ENCODE measurements at regions not wholly inside any gene's neighbourhood (a gene's known extent, or its start where the extent isn't known, plus 50 kb on each side); places are given as distances from the start of the nearest gene placed in this dataset.

DNA sequence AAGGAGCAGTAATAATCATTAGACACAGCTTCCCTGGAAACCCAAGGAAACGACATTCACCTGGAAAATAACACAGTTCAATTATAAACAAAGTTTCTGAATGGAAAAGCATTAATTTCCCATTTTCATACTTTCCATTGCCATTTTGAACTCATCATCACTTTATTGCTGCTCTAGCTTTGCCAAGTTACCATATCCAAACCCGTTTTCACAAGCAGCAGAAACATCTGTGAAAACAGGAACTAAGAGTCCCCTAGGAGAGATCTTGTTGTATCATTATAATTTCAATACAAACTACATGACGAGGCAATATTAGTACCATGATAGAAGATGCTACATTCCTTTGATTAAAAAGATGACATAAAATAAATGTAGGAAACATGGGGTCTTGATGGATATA lies 597.0 kb upstream of the NRXN1 start:
- no peak overlapping the region for H3K4me3 ChIP-seq (ENCODE audit: low read depth, low read length)
- no peak for DNase-seq (ENCODE audit: low read depth)
- TF ChIP-seq, protein P1, sequence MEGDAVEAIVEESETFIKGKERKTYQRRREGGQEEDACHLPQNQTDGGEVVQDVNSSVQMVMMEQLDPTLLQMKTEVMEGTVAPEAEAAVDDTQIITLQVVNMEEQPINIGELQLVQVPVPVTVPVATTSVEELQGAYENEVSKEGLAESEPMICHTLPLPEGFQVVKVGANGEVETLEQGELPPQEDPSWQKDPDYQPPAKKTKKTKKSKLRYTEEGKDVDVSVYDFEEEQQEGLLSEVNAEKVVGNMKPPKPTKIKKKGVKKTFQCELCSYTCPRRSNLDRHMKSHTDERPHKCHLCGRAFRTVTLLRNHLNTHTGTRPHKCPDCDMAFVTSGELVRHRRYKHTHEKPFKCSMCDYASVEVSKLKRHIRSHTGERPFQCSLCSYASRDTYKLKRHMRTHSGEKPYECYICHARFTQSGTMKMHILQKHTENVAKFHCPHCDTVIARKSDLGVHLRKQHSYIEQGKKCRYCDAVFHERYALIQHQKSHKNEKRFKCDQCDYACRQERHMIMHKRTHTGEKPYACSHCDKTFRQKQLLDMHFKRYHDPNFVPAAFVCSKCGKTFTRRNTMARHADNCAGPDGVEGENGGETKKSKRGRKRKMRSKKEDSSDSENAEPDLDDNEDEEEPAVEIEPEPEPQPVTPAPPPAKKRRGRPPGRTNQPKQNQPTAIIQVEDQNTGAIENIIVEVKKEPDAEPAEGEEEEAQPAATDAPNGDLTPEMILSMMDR (IDR thresholded peaks at IDR 0.05; ENCODE audit: control insufficient read depth, extremely low read depth, insufficient read depth) = no peak

- TF ChIP-seq, protein P1 (IDR thresholded peaks at IDR 0.05; ENCODE audit: control insufficient read depth, extremely low read depth, insufficient read depth) = no peak
- DNase-seq (ENCODE audit: low read depth) = no peak
- no peak overlapping the region for H3K4me3 ChIP-seq (ENCODE audit: low read depth, low read length)
Measured at GRCh38 chr2:51624995-51625394, 593.1 kb upstream of the NRXN1 start.

- no peak overlapping the region for H3K4me3 ChIP-seq (ENCODE audit: low read depth, low read length)
- TF ChIP-seq, protein P1 (IDR thresholded peaks at IDR 0.05; ENCODE audit: control insufficient read depth, extremely low read depth, insufficient read depth) = no peak
- DNase-seq (ENCODE audit: low read depth) = no peak
Measured at GRCh38 chr2:51620796-51621195, 588.9 kb upstream of the NRXN1 start.

DNA sequence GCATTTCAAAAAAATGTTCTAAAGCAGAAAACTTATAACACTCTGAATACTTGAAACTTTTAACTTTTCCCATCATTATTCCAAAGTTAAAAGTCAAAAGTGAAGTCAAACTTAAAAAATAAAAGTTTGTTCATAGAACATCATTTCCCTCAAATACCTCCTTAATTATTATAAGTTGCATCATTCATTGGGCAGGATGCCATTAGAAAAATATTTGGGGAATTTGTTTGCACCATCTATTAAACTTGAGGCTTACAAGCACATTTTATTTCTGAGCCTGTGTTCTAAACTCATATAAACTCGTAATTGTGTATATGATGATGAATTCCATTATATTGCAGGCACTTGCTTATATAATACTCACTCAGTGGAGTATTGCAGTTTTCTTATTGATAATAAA lies 588.0 kb upstream of the NRXN1 start:
- no peak for DNase-seq (ENCODE audit: low read depth)
- TF ChIP-seq, protein P1 (IDR thresholded peaks at IDR 0.05; ENCODE audit: control insufficient read depth, extremely low read depth, insufficient read depth) = no peak

DNA sequence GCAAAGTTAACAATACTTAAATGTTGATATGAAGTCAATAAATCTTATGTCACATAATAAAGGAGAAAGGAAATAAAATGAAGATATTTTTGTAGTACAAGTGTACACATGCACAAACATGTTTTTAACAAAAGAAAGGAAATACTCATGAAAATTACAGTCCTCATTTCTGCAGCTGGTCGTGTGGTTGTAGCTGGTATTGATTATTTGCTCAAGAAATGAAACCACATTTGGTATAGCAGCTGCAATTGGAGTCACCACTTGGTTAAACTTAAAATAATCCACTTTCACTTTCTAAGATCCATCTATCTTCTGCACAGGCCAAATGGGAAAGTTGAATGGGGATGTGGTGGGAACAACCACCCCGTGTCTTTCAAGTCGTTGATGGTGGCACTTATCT lies 580.5 kb upstream of the NRXN1 start:
- DNase-seq (ENCODE audit: low read depth) = no peak
- no peak overlapping the region for H3K4me3 ChIP-seq (ENCODE audit: low read depth, low read length)
- TF ChIP-seq, protein P1 (IDR thresholded peaks at IDR 0.05; ENCODE audit: control insufficient read depth, extremely low read depth, insufficient read depth) = no peak

More for the DNA sequence above, 588.0 kb upstream of the NRXN1 start:
- H3K4me3 ChIP-seq (ENCODE audit: low read depth, low read length) = no peak overlapping the region

DNA sequence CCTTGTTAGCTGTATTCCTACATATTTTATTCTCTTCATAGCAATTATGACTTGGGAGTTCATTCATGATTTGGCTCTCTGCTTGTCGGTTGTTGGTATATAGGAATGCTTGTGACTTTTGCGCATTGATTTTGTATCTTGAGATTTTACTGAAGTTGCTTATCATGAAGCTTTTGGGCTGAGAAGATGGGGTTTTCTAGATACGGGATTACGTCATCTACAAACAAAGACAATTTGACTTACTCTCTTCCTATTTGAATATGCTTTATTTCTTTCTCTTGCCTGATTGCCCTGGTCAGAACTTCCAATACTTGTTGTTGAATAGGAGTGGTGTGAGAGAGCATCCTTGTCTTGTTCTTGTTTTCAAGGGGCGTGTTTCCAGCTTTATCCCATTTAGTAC lies 569.8 kb upstream of the NRXN1 start:
- no peak overlapping the region for H3K4me3 ChIP-seq (ENCODE audit: low read depth, low read length)
- no peak for DNase-seq (ENCODE audit: low read depth)
- TF ChIP-seq, protein P1 (IDR thresholded peaks at IDR 0.05; ENCODE audit: control insufficient read depth, extremely low read depth, insufficient read depth) = no peak

DNA sequence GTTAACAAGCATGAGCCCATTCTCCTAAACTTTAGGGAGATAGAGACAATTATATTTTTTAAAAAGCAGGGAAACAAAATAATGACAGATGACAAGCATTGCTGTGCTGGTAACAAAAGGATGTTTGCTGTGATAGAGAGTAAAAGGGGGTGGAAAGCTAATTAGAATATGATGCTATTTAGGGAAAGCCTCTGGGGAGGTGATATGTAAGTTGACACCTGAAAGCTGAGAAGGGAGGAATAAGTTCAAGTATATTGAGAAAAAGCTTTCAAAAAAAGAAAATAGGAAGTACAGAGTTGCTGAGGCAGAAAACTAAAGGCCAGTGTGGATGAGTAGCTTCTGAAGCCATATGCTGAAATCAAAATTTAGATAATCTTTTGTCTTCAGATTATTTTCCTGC lies 565.2 kb upstream of the NRXN1 start:
- H3K4me3 ChIP-seq (ENCODE audit: low read depth, low read length) = no peak overlapping the region
- TF ChIP-seq, protein P1 (IDR thresholded peaks at IDR 0.05; ENCODE audit: control insufficient read depth, extremely low read depth, insufficient read depth) = no peak
- DNase-seq (ENCODE audit: low read depth) = no peak

Data from LNCaP clone FGC (cell line).